H9 (cell line): ENCODE measurements at regions not wholly inside any gene's neighbourhood (a gene's known extent, or its start where the extent isn't known, plus 50 kb on each side); places are given as distances from the start of the nearest gene placed in this dataset.

ENCODE experiments used
- DNase-seq: peaks from one replicate; pipeline ENCODE4 v3.0.0-alpha.2; 2017
- H2AFZ ChIP-seq: one replicate; pipeline ENCODE4 v1.6.1; 2013; ENCODE audit warnings: mild to moderate bottlenecking, low read length, control low read depth, moderate library complexity
- H2AK5ac ChIP-seq: 2 replicates; pipeline ENCODE4 v1.6.1; 2013; ENCODE audit warnings: low read length, control low read depth, mixed read lengths; ENCODE audit not compliant: insufficient read length
- H2BK120ac ChIP-seq: one replicate; pipeline ENCODE4 v1.6.1; 2013; ENCODE audit warnings: low read depth, mild to moderate bottlenecking, low read length, control low read depth, inconsistent platforms; ENCODE audit not compliant: poor library complexity, severe bottlenecking
- H2BK12ac ChIP-seq: 2 replicates; pipeline ENCODE4 v1.6.1; 2013; ENCODE audit warnings: low read length, control low read depth, mixed read lengths, low read depth; ENCODE audit not compliant: insufficient read length
- H2BK15ac ChIP-seq: 2 replicates; pipeline ENCODE4 v1.6.1; 2013; ENCODE audit warnings: low read depth, low read length, control low read depth
- H2BK20ac ChIP-seq: one replicate; pipeline ENCODE4 v1.6.1; 2013; ENCODE audit warnings: low read depth, mild to moderate bottlenecking, low read length, control low read depth, inconsistent platforms; ENCODE audit not compliant: poor library complexity, severe bottlenecking
- H2BK5ac ChIP-seq: 2 replicates; pipeline ENCODE4 v1.6.1; 2013; ENCODE audit warnings: low read length, control low read depth, mixed read lengths; ENCODE audit not compliant: insufficient read length
- H3K14ac ChIP-seq: 2 replicates; pipeline ENCODE4 v1.6.1; 2013; ENCODE audit warnings: low read length, control low read depth; ENCODE audit not compliant: insufficient read depth
- H3K18ac ChIP-seq: 2 replicates; pipeline ENCODE4 v1.6.1; 2013; ENCODE audit warnings: low read depth, mild to moderate bottlenecking, mixed read lengths, low read length, control low read depth; ENCODE audit not compliant: insufficient read length
- H3K23ac ChIP-seq: 2 replicates; pipeline ENCODE4 v1.6.1; 2013; ENCODE audit warnings: low read length, control low read depth, mixed read lengths, low read depth; ENCODE audit not compliant: insufficient read length
- H3K23me2 ChIP-seq: 2 replicates; pipeline ENCODE4 v1.6.1; 2013; ENCODE audit warnings: low read depth, mild to moderate bottlenecking, mixed read lengths, low read length, control low read depth; ENCODE audit not compliant: insufficient read length, poor library complexity, severe bottlenecking
- H3K27ac ChIP-seq: 2 replicates; pipeline ENCODE4 v1.5.1; 2013; ENCODE audit warnings: low read length, control low read depth, mixed read lengths, low read depth; ENCODE audit not compliant: insufficient read length
- H3K27me3 ChIP-seq: 2 replicates; pipeline ENCODE4 v1.6.1; 2013; ENCODE audit warnings: low read length, control low read depth, inconsistent platforms; ENCODE audit not compliant: insufficient read depth
- H3K4ac ChIP-seq: 2 replicates; pipeline ENCODE4 v1.6.1; 2013; ENCODE audit warnings: low read depth, mild to moderate bottlenecking, control low read depth, inconsistent platforms, low read length, moderate library complexity
- H3K4me1 ChIP-seq: 2 replicates; pipeline ENCODE4 v1.6.1; 2013; ENCODE audit warnings: low read length, control low read depth, inconsistent platforms; ENCODE audit not compliant: insufficient read depth
- H3K4me2 ChIP-seq: 2 replicates; pipeline ENCODE4 v1.6.1; 2013; ENCODE audit warnings: low read length, control low read depth, mixed read lengths; ENCODE audit not compliant: insufficient read length, insufficient read depth
- H3K56ac ChIP-seq: 2 replicates; pipeline ENCODE4 v1.6.1; 2013; ENCODE audit warnings: low read depth, mild to moderate bottlenecking, mixed read lengths, low read length, control low read depth; ENCODE audit not compliant: insufficient read length
- H3K79me1 ChIP-seq: 2 replicates; pipeline ENCODE4 v1.6.1; 2013; ENCODE audit warnings: low read depth, mild to moderate bottlenecking, moderate library complexity, low read length, control low read depth, inconsistent platforms; ENCODE audit not compliant: insufficient read depth, poor library complexity, severe bottlenecking
- H3K79me2 ChIP-seq: 2 replicates; pipeline ENCODE4 v1.6.1; 2013; ENCODE audit warnings: low read length, control low read depth, inconsistent platforms; ENCODE audit not compliant: insufficient read depth
- H3K9ac ChIP-seq: 2 replicates; pipeline ENCODE4 v1.6.1; 2013; ENCODE audit warnings: low read length, control low read depth, mixed read lengths; ENCODE audit not compliant: insufficient read length; ENCODE audit errors: extremely low read depth
- H3K9me3 ChIP-seq: one replicate; pipeline ENCODE4 v1.6.1; 2013; ENCODE audit warnings: low read depth, low read length, inconsistent platforms; ENCODE audit not compliant: control insufficient read depth
- H3T11ph ChIP-seq: one replicate; pipeline ENCODE4 v1.6.1; 2013; ENCODE audit warnings: mild to moderate bottlenecking, low read length, control low read depth, inconsistent platforms
- H4K20me1 ChIP-seq: one replicate; pipeline ENCODE4 v1.6.1; 2013; ENCODE audit not compliant: control insufficient read depth, insufficient read length, insufficient read depth
- H4K5ac ChIP-seq: 2 replicates; pipeline ENCODE4 v1.6.1; 2013; ENCODE audit warnings: low read depth, mild to moderate bottlenecking, mixed read lengths, low read length, control low read depth; ENCODE audit not compliant: insufficient read length
- H4K8ac ChIP-seq: replicated peaks from 2 replicates; pipeline ENCODE4 v1.6.1; 2013; ENCODE audit warnings: low read length, control low read depth, mixed read lengths, low read depth; ENCODE audit not compliant: insufficient read length
- H4K91ac ChIP-seq: 2 replicates; pipeline ENCODE4 v1.6.1; 2013; ENCODE audit warnings: low read depth, mild to moderate bottlenecking, moderate library complexity, mixed read lengths, low read length, control low read depth; ENCODE audit not compliant: insufficient read length
- H3K27ac Mint-ChIP-seq, 3 experiments: 2 replicates in 2 of 3; 3 replicates in 1 of 3; pipeline ENCODE4 v1.8.0; 2020 to 2021; ENCODE audit warnings: mixed read lengths in 3 of 3, mild to moderate bottlenecking in 1 of 3, moderate library complexity in 1 of 3
- H3K27me3 Mint-ChIP-seq: 2 replicates; pipeline ENCODE4 v1.8.0; 2021; ENCODE audit warnings: low read depth, mild to moderate bottlenecking, moderate library complexity, mixed read lengths
- H3K36me3 Mint-ChIP-seq, 3 experiments: 2 replicates in 2 of 3; 3 replicates in 1 of 3; pipeline ENCODE4 v1.8.0; 2020 to 2021; ENCODE audit warnings: low read depth in 3 of 3, mixed read lengths in 3 of 3; ENCODE audit not compliant: insufficient read depth in 1 of 3
- H3K4me1 Mint-ChIP-seq, 2 experiments: 2 replicates each; pipeline ENCODE4 v1.8.0; 2020; ENCODE audit warnings: mixed read lengths in 2 of 2
- H3K4me3 Mint-ChIP-seq, 2 experiments: 2 replicates in 1 of 2; 3 replicates in 1 of 2; pipeline ENCODE4 v1.8.0; 2020 to 2021; ENCODE audit warnings: mild to moderate bottlenecking in 2 of 2, mixed read lengths in 2 of 2, moderate library complexity in 1 of 2
- H3K9me3 Mint-ChIP-seq, 2 experiments: 2 replicates in 1 of 2; 3 replicates in 1 of 2; pipeline ENCODE4 v1.8.0; 2020; ENCODE audit warnings: mild to moderate bottlenecking in 2 of 2, mixed read lengths in 2 of 2, moderate library complexity in 1 of 2
- WGBS: extraction: QIAGEN DNeasy Blood & Tissue Kit; methylation state at CpG from one replicate; pipeline ENCODE4 v1.1.7; 2013; ENCODE audit warnings: missing lambda C conversion rate, low lambda C conversion rate, mixed read lengths; ENCODE audit not compliant: insufficient read length; ENCODE audit errors: extremely low coverage; 5-methylcytosine and 5-hydroxymethylcytosine counted together
- TF ChIP-seq, protein P1 (sequence below): fragments of 200-600 bp; sonication (generic); conservative IDR thresholded peaks from 3 replicates; pipeline ENCODE4 v1.8.0; 2021; ENCODE audit warnings: antibody characterized with exemption, mild to moderate bottlenecking

DNA sequence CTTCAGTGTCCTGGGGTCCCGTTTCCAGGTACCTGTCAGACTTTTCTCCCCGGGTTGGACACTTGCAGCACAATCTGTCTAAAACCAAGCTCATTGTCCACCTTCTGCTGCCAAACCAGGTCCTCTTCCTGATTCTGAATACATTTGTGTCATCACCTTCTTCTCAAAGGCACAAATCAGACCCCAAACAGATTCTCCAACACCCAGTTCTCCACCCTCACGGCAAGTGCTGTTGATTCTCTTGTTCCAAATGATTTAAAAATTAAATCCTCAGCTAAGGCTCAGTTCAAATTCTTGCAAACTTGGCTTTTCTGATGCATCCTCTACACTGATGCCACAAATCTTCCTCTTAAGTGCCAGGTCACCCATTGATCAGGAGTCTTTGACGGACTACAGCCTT lies 122.5 kb upstream of the LDB2 start:
- WGBS, result no CpG with 5 or more reads among the region's 4 CpGs
- Histone ChIP-seq H3K79me2 (no peaks in the 10 kb centered on the region), H3T11ph (no peak overlapping the region), H3K14ac (no peak overlapping the region), H3K23me2 (no peaks in the 10 kb centered on the region), H4K5ac (no peak overlapping the region), H3K79me1 (no peaks in the 10 kb centered on the region), H3K9ac (no peak overlapping the region), H3K4ac (no peak overlapping the region), H3K56ac (no peak overlapping the region), H4K91ac (no peak overlapping the region), H4K8ac (no peak overlapping the region), H3K23ac (no peak overlapping the region), H3K18ac (no peak overlapping the region), H2AFZ (no peak overlapping the region), H2BK20ac (no peak overlapping the region), H2BK15ac (no peak overlapping the region), H3K9me3 (no peaks in the 10 kb centered on the region), H2BK12ac (no peak overlapping the region), H3K27ac (no peak overlapping the region), H2AK5ac (no peak overlapping the region), H3K4me2 (no peak overlapping the region), H4K20me1 (no peaks in the 10 kb centered on the region), H3K4me1 (no peaks in the 10 kb centered on the region; the same call in 1 of the 2 replicates), H3K27me3 (no peaks in the 10 kb centered on the region), H2BK120ac (no peak overlapping the region), H2BK5ac (no peak overlapping the region)
- Mint-ChIP-seq H3K36me3 (no peaks in the 10 kb centered on the region), H3K27ac (no peak overlapping the region), H3K9me3 (no peaks in the 10 kb centered on the region), H3K4me1 (peaks cover 16 to 31% of the 10 kb centered on the region in 2 experiments), H3K27me3 (peaks cover 9% of the 10 kb centered on the region), H3K4me3 (no peak overlapping the region)
- TF ChIP-seq, protein P1, sequence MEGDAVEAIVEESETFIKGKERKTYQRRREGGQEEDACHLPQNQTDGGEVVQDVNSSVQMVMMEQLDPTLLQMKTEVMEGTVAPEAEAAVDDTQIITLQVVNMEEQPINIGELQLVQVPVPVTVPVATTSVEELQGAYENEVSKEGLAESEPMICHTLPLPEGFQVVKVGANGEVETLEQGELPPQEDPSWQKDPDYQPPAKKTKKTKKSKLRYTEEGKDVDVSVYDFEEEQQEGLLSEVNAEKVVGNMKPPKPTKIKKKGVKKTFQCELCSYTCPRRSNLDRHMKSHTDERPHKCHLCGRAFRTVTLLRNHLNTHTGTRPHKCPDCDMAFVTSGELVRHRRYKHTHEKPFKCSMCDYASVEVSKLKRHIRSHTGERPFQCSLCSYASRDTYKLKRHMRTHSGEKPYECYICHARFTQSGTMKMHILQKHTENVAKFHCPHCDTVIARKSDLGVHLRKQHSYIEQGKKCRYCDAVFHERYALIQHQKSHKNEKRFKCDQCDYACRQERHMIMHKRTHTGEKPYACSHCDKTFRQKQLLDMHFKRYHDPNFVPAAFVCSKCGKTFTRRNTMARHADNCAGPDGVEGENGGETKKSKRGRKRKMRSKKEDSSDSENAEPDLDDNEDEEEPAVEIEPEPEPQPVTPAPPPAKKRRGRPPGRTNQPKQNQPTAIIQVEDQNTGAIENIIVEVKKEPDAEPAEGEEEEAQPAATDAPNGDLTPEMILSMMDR, result no peak
- DNase-seq, result no peak
